GM18508 (cell line): ENCODE measurements at regions not wholly inside any gene's neighbourhood (a gene's known extent, or its start where the extent isn't known, plus 50 kb on each side); places are given as distances from the start of the nearest gene placed in this dataset.

Experiments
- ATAC-seq: cut with Tn5 transposase; IDR thresholded peaks from one replicate; pipeline ENCODE4 v1.9.1; 2021; ENCODE audit warnings: moderate number of reproducible peaks; ENCODE audit not compliant: insufficient read depth, unreplicated experiment

- no peak for ATAC-seq
Observed at GRCh38 chr3:42013691-42014457, 52.0 kb upstream of the ULK4 start.

- peak; percentile 79 for ATAC-seq
Observed at GRCh38 chr3:42012935-42013690, 51.2 kb upstream of the ULK4 start.

- peak; percentile 27 for ATAC-seq
Observed at GRCh38 chr3:42012383-42012934, 50.6 kb upstream of the ULK4 start.
